ENCODE measurements at regions not wholly inside any gene's neighbourhood (a gene's known extent, or its start where the extent isn't known, plus 50 kb on each side); places are given as distances from the start of the nearest gene placed in this dataset.
"Not testable (repeated sequence)": the region's sequence is repeated elsewhere in the genome, so short reads cannot be mapped to it uniquely, and the experiment has no call there.

DNA sequence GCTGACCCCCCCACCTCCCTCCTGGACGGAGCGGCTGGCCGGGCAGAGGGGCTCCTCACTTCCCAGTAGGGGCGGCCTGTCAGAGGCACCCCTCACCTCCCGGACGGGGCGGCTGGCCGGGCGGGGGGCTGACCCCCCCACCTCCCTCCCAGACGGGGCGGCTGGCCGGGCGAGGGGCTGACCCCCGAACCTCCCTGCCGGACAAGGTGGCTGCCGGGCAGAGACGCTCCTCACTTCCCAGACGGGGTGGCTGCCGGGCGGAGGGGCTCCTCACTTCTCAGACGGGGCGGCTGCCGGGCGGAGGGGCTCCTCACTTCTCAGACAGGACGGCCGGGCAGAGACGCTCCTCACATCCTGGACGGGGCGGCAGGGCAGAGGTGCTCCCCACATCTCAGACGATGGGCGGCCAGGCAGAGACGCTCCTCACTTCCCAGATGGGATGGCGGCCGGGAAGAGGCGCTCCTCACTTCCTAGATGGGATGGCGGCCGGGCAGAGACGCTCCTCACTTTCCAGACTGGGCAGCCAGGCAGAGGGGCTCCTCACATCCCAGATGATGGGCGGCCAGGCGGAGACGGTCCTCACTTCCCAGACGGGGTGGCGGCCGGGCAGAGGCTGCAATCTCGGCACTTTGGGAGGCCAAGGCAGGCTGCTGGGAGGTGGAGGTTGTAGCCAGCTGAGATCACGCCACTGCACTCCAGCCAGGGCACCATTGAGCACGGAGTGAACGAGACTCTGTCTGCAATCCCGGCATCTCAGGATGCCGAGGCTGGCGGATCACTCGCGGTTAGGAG lies 66.2 kb upstream of the PAPPA2 start:
- not testable (repeated sequence) for H3K9me3 ChIP-seq (ENCODE audit: control insufficient read depth in 5 of 5, low read length in 5 of 5); H3K27me3 ChIP-seq (ENCODE audit: control insufficient read depth in 5 of 5, insufficient read depth in 4 of 5, low read length in 5 of 5); H3K4me1 ChIP-seq (ENCODE audit: control insufficient read depth in 5 of 5, insufficient read depth in 5 of 5, low read length in 5 of 5); H3K27ac ChIP-seq (ENCODE audit: low read depth, low read length); H3K36me3 ChIP-seq (ENCODE audit: control insufficient read depth in 5 of 5, insufficient read depth in 5 of 5, low read length in 5 of 5); H3K9ac ChIP-seq (ENCODE audit: low read length in 5 of 5); H3K4me3 ChIP-seq (ENCODE audit: low read depth in 1 of 5, low read length in 5 of 5)

DNA sequence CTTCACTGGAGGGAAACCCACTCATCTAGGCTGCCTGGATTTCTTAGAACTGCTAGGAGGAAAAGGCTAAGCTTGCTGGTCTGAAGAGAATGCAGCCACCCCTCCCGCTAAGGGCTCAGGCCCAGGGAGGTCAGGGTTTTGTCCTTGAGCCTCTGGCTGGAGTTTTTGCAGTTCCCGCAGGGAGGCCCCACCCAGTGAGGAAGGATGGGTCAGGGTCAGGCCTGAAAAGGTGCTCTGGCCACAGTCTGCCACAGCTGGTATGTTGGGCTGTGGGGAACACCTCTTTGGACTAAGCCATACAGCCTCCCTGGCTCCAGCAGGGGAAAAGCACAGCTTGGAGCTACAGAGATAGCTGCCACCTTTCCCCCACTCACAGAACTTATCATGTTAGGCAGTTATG lies 71.4 kb upstream of the PAPPA2 start:
- Histone ChIP-seq H3K4me3 (ENCODE audit: low read depth in 1 of 5, low read length in 5 of 5) (no peak overlapping the region), H3K27ac (ENCODE audit: low read depth, low read length) (no peak overlapping the region), H3K9ac (ENCODE audit: low read length in 5 of 5) (no peak overlapping the region), H3K36me3 (ENCODE audit: control insufficient read depth in 5 of 5, insufficient read depth in 5 of 5, low read length in 5 of 5) (no peaks in the 10 kb centered on the region), H3K27me3 (ENCODE audit: control insufficient read depth in 5 of 5, insufficient read depth in 4 of 5, low read length in 5 of 5) (no peaks in the 10 kb centered on the region), H3K9me3 (ENCODE audit: control insufficient read depth in 5 of 5, low read length in 5 of 5) (peaks cover 0 to 5% (median 0%) of the 10 kb centered on the region in 5 donors), H3K4me1 (ENCODE audit: control insufficient read depth in 5 of 5, insufficient read depth in 5 of 5, low read length in 5 of 5) (no peaks in the 10 kb centered on the region)

DNA sequence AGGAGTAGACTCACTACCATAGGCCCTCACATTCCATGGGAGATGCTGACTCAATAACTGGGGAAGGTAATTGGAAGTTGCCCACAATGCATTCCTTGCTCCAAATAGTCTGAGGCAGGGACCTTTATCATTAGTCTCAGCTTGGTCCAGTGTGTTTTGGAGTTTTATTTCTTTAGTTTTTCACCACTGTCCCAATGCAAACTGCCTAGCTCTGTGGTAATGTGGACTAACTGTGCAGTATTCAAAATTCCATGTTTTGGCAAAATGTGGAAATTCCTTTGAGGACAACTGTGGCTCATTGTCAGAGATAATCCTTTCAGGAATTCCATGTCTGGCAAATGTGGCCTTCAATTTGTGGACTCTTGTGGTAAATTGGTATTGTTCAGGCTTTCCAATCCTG lies 78.1 kb upstream of the PAPPA2 start:
- no peaks in the 10 kb centered on the region for H3K36me3 ChIP-seq (ENCODE audit: control insufficient read depth in 5 of 5, insufficient read depth in 5 of 5, low read length in 5 of 5)
- H3K9ac ChIP-seq (ENCODE audit: low read length in 5 of 5) = no peak overlapping the region
- no peaks in the 10 kb centered on the region for H3K27me3 ChIP-seq (ENCODE audit: control insufficient read depth in 5 of 5, insufficient read depth in 4 of 5, low read length in 5 of 5)
- H3K4me3 ChIP-seq (ENCODE audit: low read depth in 1 of 5, low read length in 5 of 5) = no peak overlapping the region
- H3K27ac ChIP-seq (ENCODE audit: low read depth, low read length) = no peak overlapping the region
- peaks cover 0 to 5% (median 0%) of the 10 kb centered on the region in 5 donors for H3K4me1 ChIP-seq (ENCODE audit: control insufficient read depth in 5 of 5, insufficient read depth in 5 of 5, low read length in 5 of 5)
- no peaks in the 10 kb centered on the region for H3K9me3 ChIP-seq (ENCODE audit: control insufficient read depth in 5 of 5, low read length in 5 of 5)

DNA sequence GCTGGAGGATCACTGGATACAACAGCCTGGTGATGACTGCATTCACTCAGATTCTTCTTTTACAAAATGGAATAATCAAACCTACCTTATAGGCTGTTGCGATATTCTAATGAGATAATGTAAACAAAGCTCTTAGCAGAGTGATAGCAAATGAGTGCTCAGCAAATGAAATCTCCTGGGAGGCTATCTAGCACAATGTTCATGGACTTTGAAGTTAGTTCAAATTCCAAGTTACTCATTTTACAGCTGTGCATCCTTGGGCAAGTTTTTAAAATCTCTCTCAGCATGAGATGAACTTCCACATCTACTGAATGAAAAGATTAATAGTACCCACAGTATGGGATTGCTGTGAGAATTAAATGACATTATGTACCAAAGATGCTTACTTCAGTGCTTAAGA lies 80.8 kb upstream of the PAPPA2 start:
- Histone ChIP-seq H3K27me3 (ENCODE audit: control insufficient read depth in 5 of 5, insufficient read depth in 4 of 5, low read length in 5 of 5) (no peaks in the 10 kb centered on the region), H3K9me3 (ENCODE audit: control insufficient read depth in 5 of 5, low read length in 5 of 5) (no peaks in the 10 kb centered on the region), H3K36me3 (ENCODE audit: control insufficient read depth in 5 of 5, insufficient read depth in 5 of 5, low read length in 5 of 5) (no peaks in the 10 kb centered on the region), H3K4me1 (ENCODE audit: control insufficient read depth in 5 of 5, insufficient read depth in 5 of 5, low read length in 5 of 5) (peaks cover 0 to 11% (median 0%) of the 10 kb centered on the region in 5 donors), H3K4me3 (ENCODE audit: low read depth in 1 of 5, low read length in 5 of 5) (no peak overlapping the region), H3K27ac (ENCODE audit: low read depth, low read length) (no peak overlapping the region), H3K9ac (ENCODE audit: low read length in 5 of 5) (no peak overlapping the region)

DNA sequence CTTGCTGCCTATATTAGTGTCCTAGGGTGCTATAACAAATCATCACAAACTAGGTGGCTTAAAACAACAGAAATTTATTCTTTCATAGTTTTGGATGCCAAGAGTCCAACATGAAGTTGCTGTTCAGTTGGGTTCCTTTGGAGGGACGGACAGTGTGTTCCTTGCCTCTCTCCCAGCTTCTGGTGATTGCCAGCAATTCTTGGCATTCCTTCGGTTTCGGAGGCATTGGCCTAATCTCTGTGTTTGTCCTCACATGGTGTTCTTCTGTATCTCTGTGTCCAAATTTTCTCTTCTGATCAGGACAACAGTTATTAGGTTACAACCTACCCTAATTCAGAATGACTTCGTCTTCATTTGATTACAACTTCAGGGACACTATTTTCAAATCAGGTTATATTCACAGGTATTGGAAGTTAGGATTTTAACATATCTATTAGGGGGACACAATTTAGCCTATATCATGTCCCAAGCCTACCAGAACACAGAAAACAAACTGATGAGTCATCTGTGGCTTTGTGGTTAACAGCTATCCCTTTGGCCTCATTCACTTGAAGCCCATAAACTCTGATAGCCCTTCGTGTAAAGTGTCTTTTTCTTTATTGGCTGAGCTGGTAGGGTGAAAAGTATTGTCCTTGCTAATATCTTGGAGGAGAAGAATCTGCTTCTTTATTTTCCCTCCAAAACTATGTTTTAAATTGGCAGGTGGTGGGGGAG lies 83.2 kb upstream of the PAPPA2 start:
- Histone ChIP-seq H3K36me3 (ENCODE audit: control insufficient read depth in 5 of 5, insufficient read depth in 5 of 5, low read length in 5 of 5) (no peaks in the 10 kb centered on the region), H3K9me3 (ENCODE audit: control insufficient read depth in 5 of 5, low read length in 5 of 5) (no peaks in the 10 kb centered on the region), H3K27ac (ENCODE audit: low read depth, low read length) (no peak overlapping the region), H3K9ac (ENCODE audit: low read length in 5 of 5) (no peak overlapping the region), H3K4me1 (ENCODE audit: control insufficient read depth in 5 of 5, insufficient read depth in 5 of 5, low read length in 5 of 5) (peaks cover 0 to 11% (median 0%) of the 10 kb centered on the region in 5 donors), H3K4me3 (ENCODE audit: low read depth in 1 of 5, low read length in 5 of 5) (peak overlapping the region in 1 of 5 donors; percentile 19), H3K27me3 (ENCODE audit: control insufficient read depth in 5 of 5, insufficient read depth in 4 of 5, low read length in 5 of 5) (no peaks in the 10 kb centered on the region)

DNA sequence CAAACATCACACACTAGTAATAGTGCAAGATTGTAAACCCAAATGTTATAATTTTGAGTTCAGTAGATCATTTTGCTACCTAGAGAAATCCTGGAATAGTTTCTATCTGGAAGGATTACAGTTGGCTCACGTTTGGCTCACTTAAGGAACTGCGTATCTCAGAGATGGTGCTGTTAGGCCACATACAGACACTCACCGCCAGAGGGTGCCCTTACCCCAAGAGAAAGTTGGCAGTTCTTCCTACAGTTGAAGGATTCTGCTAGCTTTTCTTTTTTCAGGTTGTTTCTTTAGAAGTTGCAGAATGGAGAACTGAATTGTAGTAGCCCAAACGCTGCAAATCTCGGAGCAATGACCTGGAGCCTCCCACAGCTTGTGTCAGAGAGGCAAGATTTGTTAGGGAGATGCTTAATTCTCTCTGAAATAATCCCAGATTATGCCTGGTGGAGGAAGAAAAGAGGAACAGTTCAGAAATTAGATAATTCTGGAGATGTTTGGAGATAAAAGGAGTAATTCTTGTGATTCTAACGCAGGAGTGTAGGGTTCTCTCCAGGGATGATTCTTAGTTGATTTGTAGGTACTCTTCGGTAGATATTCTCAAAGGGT lies 87.9 kb upstream of the PAPPA2 start:
- Histone ChIP-seq H3K4me3 (ENCODE audit: low read depth in 1 of 5, low read length in 5 of 5) (no peak overlapping the region), H3K9ac (ENCODE audit: low read length in 5 of 5) (no peak overlapping the region), H3K36me3 (ENCODE audit: control insufficient read depth in 5 of 5, insufficient read depth in 5 of 5, low read length in 5 of 5) (no peaks in the 10 kb centered on the region), H3K27ac (ENCODE audit: low read depth, low read length) (no peak overlapping the region), H3K9me3 (ENCODE audit: control insufficient read depth in 5 of 5, low read length in 5 of 5) (no peaks in the 10 kb centered on the region), H3K4me1 (ENCODE audit: control insufficient read depth in 5 of 5, insufficient read depth in 5 of 5, low read length in 5 of 5) (peaks cover 0 to 8% (median 0%) of the 10 kb centered on the region in 5 donors), H3K27me3 (ENCODE audit: control insufficient read depth in 5 of 5, insufficient read depth in 4 of 5, low read length in 5 of 5) (no peaks in the 10 kb centered on the region)

DNA sequence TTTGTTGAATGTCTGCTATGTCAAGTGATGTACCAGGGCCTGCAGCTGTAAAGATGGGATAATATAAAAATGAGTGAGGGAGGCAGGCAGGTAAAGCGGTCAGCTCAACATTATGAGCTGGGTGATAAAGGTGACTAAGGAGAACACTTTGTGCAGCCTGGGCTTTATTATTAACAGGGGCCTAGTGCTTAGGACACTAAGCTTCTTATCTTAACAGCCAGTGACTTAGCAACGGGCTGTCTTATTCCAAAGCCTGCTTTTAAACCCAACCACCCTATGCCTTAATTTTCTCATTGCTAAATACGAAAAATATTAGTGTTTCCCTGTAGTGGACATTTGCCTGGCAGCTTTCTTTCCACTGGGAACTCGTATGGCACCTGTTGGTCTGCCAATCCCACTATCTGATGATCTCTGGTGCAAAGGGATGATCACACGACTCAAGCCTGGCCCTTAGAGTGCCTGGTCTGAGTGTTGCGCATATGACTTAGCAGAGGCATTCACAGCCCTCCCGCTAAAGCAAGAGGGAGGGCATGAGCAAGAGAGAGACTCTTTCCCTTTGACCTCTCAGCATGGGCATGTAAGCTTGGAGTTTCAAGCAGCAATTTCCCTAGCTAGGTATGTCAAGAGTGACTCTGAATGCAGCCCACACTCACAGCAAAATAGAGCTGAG lies 98.6 kb upstream of the PAPPA2 start:
- no peaks in the 10 kb centered on the region for H3K36me3 ChIP-seq (ENCODE audit: control insufficient read depth in 5 of 5, insufficient read depth in 5 of 5, low read length in 5 of 5)
- no peaks in the 10 kb centered on the region for H3K9me3 ChIP-seq (ENCODE audit: control insufficient read depth in 5 of 5, low read length in 5 of 5)
- H3K27ac ChIP-seq (ENCODE audit: low read depth, low read length) = no peak overlapping the region
- no peaks in the 10 kb centered on the region for H3K4me1 ChIP-seq (ENCODE audit: control insufficient read depth in 5 of 5, insufficient read depth in 5 of 5, low read length in 5 of 5)
- H3K9ac ChIP-seq (ENCODE audit: low read length in 5 of 5) = no peak overlapping the region
- no peak overlapping the region for H3K4me3 ChIP-seq (ENCODE audit: low read depth in 1 of 5, low read length in 5 of 5)
- no peaks in the 10 kb centered on the region for H3K27me3 ChIP-seq (ENCODE audit: control insufficient read depth in 5 of 5, insufficient read depth in 4 of 5, low read length in 5 of 5)

DNA sequence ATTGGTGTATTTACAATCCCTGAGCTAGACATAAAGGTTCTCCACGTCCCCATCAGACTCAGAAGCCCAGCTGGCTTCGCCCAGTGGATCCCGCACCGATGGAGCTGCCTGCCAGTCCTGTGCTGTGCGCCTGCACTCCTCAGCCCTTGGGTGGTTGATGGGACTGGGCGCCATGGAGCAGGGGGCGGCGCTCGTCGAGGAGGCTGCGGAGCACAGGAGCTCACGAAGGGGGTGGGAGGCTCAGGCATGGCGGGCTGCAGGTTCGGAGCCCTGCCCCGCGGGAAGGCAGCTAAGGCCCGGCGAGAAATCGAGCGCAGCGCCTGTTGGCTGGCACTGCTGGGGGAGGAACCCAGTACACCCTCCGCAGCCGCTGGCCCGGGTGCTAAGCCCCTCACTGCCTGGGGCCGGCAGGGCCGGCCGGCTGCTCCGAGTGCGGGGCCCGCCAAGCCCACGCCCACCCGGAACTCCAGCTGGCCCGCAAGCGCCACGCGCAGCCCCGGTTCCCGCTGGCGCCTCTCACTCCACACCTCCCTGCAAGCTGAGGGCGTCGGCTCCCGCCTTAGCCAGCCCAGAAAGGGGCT lies 113.8 kb upstream of the PAPPA2 start:
- peaks cover 0 to 22% (median 16%) of the 10 kb centered on the region in 5 donors for H3K9me3 ChIP-seq (ENCODE audit: control insufficient read depth in 5 of 5, low read length in 5 of 5)
- H3K27me3 ChIP-seq (ENCODE audit: control insufficient read depth in 5 of 5, insufficient read depth in 4 of 5, low read length in 5 of 5); H3K9ac ChIP-seq (ENCODE audit: low read length in 5 of 5); H3K36me3 ChIP-seq (ENCODE audit: control insufficient read depth in 5 of 5, insufficient read depth in 5 of 5, low read length in 5 of 5); H3K4me3 ChIP-seq (ENCODE audit: low read depth in 1 of 5, low read length in 5 of 5); H3K27ac ChIP-seq (ENCODE audit: low read depth, low read length); H3K4me1 ChIP-seq (ENCODE audit: control insufficient read depth in 5 of 5, insufficient read depth in 5 of 5, low read length in 5 of 5): not testable (repeated sequence)

DNA sequence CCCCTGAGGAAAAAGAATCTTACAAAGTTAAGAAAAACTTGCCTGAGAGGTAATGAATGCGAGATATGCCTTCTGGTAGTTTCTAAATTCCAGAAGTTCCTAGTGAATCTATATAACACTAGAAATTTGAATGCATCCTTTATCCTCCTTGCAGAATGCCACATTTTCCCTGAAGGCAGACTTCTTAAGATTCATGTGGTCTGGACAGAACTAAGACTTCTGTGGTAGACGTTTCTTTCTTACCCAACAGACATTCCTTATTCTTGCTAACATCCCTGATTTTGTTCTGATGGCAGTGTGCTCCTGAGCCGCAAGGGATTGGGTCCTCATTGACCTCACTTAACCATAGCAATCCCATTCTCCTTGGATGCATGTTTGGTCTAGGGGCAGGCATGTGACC lies 121.3 kb upstream of the PAPPA2 start:
- Histone ChIP-seq H3K4me1 (ENCODE audit: control insufficient read depth in 5 of 5, insufficient read depth in 5 of 5, low read length in 5 of 5) (peaks cover 0 to 3% (median 0%) of the 10 kb centered on the region in 5 donors), H3K27ac (ENCODE audit: low read depth, low read length) (no peak overlapping the region)

More for the DNA sequence above, 121.3 kb upstream of the PAPPA2 start:
- Histone ChIP-seq H3K27me3 (ENCODE audit: control insufficient read depth in 5 of 5, insufficient read depth in 4 of 5, low read length in 5 of 5) (no peaks in the 10 kb centered on the region), H3K36me3 (ENCODE audit: control insufficient read depth in 5 of 5, insufficient read depth in 5 of 5, low read length in 5 of 5) (no peaks in the 10 kb centered on the region), H3K4me3 (ENCODE audit: low read depth in 1 of 5, low read length in 5 of 5) (no peak overlapping the region), H3K9me3 (ENCODE audit: control insufficient read depth in 5 of 5, low read length in 5 of 5) (peaks cover 0 to 21% (median 11%) of the 10 kb centered on the region in 5 donors), H3K9ac (ENCODE audit: low read length in 5 of 5) (no peak overlapping the region)
